Keratinocyte (primary cell): ENCODE measurements at regions not wholly inside any gene's neighbourhood (a gene's known extent, or its start where the extent isn't known, plus 50 kb on each side); places are given as distances from the start of the nearest gene placed in this dataset.
"Not testable (repeated sequence)": the region's sequence is repeated elsewhere in the genome, so short reads cannot be mapped to it uniquely, and the experiment has no call there.

Experiments
- EZH2 ChIP-seq: IDR thresholded peaks from one replicate; pipeline ENCODE4 v1.6.1; 2012; ENCODE audit warnings: inconsistent platforms, mild to moderate bottlenecking, low read length, moderate library complexity
- TF ChIP-seq, protein P1 (sequence below), 3 experiments: IDR thresholded peaks in 1 of 3; conservative IDR thresholded peaks in 1 of 3; optimal IDR thresholded peaks in 1 of 3; 2 replicates in 2 of 3; 3 replicates in 1 of 3; pipeline versions ENCODE3 to v1.5.1; 2011; ENCODE audit warnings: low read length in 3 of 3, mild to moderate bottlenecking in 3 of 3, moderate library complexity in 2 of 3, control low read depth in 1 of 3, inconsistent platforms in 1 of 3; ENCODE audit not compliant: insufficient read depth in 2 of 3; ENCODE audit errors: extremely low read depth in 1 of 3

DNA sequence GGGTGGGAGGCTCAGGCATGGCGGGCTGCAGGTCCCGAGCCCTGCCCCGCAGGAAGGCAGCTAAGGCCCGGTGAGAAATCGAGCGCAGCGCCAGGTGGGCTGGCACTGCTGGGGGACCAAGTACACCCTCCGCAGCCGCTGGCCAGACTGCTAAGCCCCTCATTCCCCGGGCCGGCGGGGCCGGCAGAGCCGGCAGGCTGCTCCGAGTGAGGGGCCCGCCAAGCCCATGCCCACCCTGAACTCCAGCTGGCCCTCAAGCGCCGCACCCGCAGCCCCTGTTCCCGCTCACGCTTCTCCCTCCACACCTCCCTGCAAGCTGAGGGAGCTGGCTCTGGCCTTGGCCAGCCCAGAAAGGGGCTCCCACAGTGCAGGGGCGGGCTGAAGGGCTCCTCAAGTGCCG lies 1361.1 kb upstream of the ZEB2 start:
- TF ChIP-seq, protein P1, sequence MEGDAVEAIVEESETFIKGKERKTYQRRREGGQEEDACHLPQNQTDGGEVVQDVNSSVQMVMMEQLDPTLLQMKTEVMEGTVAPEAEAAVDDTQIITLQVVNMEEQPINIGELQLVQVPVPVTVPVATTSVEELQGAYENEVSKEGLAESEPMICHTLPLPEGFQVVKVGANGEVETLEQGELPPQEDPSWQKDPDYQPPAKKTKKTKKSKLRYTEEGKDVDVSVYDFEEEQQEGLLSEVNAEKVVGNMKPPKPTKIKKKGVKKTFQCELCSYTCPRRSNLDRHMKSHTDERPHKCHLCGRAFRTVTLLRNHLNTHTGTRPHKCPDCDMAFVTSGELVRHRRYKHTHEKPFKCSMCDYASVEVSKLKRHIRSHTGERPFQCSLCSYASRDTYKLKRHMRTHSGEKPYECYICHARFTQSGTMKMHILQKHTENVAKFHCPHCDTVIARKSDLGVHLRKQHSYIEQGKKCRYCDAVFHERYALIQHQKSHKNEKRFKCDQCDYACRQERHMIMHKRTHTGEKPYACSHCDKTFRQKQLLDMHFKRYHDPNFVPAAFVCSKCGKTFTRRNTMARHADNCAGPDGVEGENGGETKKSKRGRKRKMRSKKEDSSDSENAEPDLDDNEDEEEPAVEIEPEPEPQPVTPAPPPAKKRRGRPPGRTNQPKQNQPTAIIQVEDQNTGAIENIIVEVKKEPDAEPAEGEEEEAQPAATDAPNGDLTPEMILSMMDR (optimal IDR thresholded peaks at IDR 0.05 in 1 of 3, IDR thresholded peaks at IDR 0.05 in 1 of 3, conservative IDR thresholded peaks at IDR 0.05 in 1 of 3; ENCODE audit: extremely low read depth in 1 of 3, insufficient read depth in 2 of 3, low read length in 3 of 3), result not testable (repeated sequence)
- TF ChIP-seq EZH2, result not testable (repeated sequence)
